ENCODE measurements at regions not wholly inside any gene's neighbourhood (a gene's known extent, or its start where the extent isn't known, plus 50 kb on each side); places are given as distances from the start of the nearest gene placed in this dataset.
"Not testable (repeated sequence)": the region's sequence is repeated elsewhere in the genome, so short reads cannot be mapped to it uniquely, and the experiment has no call there.

DNA sequence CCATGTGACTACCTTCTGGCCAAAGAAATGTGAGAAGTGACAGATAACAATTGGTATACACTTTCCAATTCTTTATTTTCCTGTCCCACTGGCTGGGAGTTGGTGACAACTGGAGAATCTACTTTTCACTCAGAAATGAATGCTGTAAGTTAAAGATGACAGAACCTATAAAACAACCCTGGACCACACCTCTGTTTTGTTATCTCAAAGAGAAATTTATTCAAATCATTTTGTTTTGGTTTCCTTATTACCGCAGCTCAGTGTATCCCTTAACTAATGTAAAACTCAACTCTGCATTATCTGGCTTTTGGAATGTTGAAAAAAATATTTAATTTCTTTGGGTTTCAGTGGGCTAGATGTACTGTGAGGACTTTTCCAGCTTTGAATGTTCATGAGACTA, 469.8 kb downstream of the PCDH7 start:
- DNase-seq (ENCODE audit: low spot score) = no peak

DNA sequence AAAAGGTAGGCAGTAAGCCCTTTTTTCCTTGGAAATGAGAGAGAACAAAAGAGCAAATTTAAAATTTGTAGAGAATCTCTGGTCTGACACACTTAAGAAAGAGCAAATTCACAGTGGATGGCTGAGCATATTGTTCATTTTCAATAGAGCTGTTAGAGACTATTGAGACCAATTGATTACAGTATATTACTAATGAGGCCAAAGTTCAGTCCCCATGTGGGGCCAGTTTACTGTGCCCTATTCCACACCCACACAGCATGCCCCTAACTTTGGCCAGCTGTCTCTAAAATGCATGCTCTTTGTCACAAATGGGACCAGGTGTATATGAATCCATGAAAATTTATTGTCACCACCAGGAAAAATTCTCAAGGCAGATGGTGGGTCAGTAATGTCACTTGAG, 470.5 kb downstream of the PCDH7 start:
- DNase-seq (ENCODE audit: low spot score) = no peak

DNA sequence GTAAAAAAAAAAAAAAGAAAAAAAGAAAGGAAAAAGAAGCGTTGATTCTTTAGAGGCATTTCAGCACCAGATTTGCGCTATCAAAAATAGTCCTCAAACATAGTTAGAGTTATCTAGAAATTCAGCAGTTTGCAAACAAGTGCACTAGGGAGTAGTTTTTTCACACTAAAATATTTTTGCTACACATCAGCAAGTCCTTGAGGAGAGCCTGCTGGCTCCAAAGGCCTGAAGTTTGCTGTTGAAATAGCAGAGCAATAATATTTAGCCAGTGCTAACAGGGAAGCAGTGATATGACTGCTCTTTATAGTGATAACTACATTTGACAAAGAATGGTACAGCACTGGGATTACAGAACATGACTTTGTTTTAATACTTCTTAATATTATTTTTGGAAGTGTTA, 472.2 kb downstream of the PCDH7 start:
- DNase-seq (ENCODE audit: low spot score) = no peak

DNA sequence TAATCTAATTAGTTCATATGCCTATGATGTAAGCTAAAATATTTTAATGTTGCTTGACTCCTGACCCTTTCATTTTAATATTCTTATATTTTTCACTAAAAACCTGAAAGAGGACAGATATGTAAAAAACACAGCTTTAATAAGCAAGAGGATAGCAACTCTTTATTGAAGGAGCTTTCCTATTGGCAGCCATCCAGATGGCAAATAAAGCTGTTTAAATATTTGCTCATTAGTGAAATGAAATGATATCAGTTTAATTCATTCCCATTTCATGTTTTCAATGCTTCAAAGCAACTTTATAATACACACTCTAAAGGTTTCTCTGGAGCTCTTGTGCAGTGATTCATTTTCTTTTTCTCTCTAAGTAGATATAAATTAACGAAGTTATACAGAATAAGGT, 473.4 kb downstream of the PCDH7 start:
- no peak for DNase-seq (ENCODE audit: low spot score)

DNA sequence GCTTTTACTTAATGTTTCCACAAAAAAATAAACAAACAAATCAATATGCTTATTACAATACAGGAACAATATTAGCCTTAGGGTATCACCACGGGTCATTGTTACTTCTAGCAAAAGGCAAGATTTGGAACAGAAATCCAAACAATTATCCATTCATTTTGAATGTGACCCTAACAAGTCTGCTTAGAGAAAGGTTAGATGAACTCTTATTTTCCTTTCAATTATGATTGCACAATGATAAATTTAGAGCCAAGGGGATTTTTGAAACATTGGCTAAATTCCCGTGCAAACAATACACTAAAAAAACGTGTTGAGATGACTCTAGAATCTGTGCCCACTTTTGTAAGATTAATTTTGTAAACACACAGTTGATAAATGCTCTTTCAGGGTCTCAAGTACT, 474.7 kb downstream of the PCDH7 start:
- DNase-seq (ENCODE audit: low spot score) = no peak

DNA sequence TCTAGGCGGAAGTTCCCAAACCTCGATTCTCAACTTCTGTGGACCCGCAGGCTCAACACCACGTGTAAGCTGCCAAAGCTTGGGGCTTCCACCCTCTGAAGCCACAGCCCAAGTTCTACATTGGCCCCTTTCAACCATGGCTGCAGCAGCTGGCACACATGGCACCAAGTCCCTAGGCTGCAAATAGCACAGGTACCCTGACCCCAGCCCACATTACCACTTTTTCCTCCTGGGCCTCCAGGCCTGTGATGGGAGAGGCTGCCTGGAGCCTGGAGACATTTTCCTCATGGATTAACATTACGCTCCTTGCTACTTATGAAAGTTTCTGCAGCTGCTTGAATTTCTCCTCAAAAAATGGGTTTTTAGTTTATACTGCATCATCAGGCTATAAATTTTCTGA, 479.5 kb downstream of the PCDH7 start:
- DNase-seq (ENCODE audit: low spot score) = no peak

DNA sequence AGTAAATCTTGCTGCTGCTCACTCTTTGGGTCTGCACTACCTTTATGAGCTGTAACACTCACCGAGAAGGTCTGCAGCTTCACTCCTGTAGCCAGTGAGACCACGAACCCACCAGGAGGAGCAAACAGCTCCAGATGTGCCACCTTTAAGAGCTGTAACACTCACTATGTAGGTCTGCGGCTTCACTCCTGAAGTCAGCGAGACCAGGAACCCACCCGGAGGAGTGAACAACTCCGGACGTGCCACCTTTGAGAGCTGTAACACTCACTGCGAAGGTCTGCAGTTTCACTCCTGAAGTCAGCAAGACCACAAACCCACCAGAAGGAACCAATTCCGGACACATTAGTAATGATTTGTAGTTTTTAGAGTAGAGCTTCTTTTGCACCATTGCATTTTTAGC, 481.9 kb downstream of the PCDH7 start:
- not testable (repeated sequence) for DNase-seq (ENCODE audit: low spot score)

DNA sequence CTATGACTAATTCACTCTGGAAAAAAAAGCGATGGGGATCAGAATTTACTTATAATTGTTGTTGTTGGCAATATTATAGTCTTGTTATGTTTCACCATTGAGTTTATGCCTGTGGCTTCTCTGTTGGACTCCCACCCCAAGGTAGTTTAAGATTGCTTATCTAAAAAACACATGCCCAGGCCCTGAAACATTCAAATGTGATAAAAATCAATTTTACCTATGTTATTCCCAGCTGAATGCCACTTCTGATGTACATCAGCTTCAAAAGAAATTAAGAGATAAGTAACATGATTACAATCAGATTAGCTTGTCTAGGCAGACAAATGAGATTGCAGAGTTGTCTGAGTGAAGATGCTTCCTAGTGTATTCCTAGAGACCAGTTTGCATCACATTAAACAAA, 484.7 kb downstream of the PCDH7 start:
- no peak for DNase-seq (ENCODE audit: low spot score)

DNA sequence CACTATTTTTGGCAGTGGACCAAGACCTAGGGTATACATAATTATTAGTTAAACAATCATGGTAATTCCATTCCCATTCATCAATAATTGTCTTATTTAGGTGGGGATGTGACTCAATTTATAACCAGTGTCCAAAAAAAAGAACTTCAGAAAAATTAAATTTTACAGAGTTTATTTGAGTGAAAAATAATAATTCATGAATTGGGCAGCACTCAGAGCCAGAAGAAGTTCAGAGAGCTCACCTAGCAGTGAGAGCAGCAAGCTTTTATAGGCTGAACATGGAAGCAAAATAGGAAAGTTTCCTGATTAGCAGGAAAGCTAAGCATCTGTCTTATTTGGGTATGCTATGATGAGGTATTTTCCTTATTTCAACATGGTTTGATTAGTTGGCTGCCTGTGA, 500.8 kb downstream of the PCDH7 start:
- DNase-seq (ENCODE audit: low spot score) = no peak

DNA sequence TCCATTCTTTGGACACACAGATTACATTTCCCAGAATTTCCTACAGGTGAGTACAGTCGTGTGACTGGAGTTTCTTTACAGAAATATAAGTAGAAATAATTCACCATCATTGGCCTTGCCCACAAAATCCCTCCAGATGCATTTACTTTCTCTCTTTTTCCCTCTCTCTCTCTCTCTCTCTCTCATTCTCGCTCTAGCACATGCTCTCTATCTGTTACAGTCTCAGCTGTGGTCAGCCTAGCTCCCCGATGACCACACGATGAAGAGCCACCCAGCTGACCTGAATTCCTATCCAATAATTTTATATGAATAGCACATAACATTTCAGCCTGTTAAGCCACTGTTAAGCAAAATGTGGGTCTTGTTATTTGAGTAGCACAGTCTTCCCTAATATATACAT, 507.9 kb downstream of the PCDH7 start:
- no peak for DNase-seq (ENCODE audit: low spot score)

DNA sequence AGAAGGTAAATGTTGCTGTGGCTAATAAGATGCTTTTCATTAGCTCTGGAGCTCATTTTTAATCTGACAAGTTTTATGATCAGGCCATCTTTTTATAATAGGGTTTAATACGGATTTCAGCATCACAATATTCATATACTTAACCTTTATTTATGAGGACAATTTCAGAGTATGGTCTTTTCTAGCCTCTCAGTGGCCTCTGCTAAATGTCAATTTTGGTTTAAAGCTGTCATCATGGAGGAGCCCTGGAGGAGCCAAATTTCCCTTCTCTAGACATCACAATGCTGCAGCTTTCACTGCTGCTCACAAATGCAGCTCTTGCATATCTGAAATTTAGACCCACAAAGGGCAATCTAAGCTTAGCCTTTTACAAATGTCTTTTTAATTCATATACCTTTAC, 510.4 kb downstream of the PCDH7 start:
- DNase-seq (ENCODE audit: low spot score) = no peak

DNA sequence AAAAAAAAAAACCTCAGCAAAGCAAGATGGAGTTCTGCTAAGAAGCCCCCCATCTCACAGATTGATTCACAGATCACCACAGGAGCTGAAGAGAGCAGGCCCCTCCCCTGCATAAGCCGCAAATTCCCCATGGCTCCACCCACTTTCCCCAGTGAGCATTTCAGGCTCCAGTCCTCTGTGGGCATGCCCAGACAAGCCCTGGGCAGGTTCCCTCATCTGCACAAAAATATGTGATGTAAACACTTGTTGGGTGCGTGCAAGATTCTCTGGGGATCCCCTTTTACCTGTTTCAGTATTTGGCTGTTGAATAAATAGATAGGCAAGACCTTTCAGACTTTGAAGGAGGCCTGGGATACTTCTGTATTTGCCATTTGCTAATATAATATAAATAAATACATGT, 514.3 kb downstream of the PCDH7 start:
- no peak for DNase-seq (ENCODE audit: low spot score)

DNA sequence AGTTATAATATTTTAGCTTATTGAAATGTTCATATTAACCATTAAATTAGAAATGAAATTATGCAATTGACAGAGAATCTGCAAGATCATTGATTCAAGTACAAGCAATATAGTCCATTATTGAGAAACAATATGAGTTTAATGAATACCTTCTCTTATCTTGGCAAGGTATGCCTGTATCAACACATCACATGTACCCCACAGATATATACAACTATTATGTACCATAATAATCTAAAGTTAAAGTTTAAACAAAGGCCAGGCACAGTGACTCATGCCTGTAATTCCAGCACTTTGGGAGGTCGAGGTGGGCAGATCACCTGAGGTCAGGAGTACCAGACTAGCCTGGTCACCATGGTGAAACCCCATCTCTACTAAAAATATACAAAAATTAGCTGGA, 514.7 kb downstream of the PCDH7 start:
- DNase-seq (ENCODE audit: low spot score) = no peak

DNA sequence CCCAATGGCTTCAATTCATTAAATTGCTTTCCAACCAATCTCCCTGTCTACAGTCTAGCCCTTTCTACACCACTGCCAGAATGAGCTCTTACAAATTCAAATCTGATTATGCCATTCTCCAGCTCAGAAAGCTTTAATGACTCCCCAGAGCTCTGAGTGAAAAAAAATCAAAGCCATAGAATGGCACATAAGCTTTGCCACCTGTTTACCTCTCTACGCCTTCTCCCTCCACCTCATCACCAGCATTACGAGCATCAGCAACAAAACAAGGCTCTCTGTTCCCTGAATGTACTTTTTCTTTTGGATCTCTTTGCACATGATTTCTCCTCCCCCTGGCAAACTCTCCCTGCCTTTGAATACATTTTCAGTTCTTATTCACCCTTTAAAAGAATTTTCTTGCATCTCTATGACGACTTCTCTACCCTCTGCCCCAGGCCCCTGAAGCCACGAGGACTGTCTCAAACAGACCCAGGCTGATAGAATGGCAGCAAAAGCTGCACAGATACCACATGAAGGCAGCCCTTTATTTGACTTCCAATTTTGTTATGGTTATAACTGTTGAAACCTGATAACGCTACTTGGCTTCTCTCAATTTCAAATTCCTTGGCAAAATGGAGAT, 516.0 kb downstream of the PCDH7 start:
- no peak for DNase-seq (ENCODE audit: low spot score)

DNA sequence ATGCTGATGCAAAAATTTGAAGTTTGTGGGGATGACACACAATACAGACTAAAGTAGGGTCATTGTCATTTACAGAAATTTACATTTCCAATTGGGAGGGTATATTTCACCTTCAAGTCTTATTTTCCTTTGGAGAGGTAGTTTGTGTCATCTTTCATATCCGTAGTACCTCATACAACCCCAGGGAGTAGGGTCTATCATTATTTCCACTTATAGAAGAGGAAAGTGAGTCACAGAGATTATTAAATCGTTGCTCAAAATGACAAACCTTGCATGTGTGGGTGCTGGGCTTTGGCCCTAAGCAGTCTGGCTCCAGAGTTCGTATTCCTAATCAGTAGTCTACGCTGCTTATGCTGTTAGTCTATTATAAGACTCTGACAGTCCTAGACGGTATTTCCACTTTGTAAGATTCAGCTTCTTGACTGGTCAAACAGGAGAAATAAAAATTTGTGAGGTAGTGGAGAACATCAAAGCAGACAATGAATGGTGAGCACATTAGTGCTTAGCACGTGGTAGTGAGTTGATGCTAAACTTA, 516.5 kb downstream of the PCDH7 start:
- DNase-seq (ENCODE audit: low spot score) = no peak

DNA sequence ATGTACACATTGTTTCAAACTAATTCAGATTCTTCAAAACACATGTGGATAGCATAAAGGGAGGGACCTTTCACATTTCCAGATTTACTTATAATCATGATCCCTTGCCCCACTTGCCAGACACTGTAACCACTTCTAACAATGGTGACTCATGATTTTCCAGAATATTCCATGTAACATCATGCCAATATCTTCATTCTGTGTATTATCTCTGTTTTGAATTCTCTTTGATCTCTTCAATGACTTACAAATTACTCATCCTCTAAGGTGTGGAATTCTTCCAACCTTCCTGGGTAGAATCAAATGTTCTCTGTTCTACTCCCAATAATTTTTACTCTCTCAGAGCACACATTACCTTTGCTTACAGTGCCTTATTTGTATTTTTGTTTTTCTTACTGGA, 517.1 kb downstream of the PCDH7 start:
- no peak for DNase-seq (ENCODE audit: low spot score)

DNA sequence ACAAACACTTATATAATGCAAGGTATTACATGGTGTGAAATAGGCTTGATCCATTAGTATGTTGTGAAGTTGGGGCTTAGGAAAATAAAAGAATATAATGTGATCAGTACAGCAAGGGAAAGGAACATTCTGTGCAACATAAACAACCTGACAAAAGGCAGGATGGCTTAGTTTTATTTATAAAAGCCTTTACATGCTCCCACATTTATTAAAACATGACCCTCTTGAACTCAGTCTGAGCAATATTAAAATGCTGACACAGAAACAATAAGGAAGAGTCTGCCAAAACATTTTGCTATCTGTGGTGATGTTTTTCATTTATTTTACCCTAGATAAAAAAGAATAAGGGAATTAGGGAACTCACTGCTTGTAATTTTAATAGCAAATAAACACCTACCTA, 519.7 kb downstream of the PCDH7 start:
- DNase-seq (ENCODE audit: low spot score) = no peak

DNA sequence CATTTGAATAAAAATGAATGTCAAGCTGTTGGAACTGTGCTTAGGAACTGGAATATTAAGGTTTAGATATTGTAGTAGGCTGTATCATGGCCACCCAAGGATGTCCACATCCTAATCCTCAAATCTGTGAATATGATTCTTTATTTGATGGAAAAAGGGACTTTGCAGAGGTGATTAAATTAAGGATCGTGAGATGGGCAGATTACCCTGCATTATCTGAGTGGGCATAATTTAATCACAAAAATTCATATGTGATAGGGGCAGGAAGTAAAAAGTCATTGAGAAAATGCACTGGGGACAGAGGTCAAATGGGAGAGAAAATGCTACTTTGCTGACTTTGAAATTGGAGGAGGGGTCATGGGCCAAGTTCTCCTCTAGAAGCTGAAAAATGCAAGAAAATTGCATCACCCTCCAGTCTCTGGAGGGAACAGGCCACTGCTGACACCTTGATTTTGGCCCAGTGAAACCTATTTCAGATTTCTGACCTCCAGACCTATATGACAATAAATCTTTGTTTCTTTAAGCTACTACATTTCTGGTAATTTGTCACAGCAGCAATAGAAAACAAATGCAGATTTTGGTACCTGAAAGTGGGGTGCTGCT, 521.4 kb downstream of the PCDH7 start:
- DNase-seq (ENCODE audit: low spot score) = no peak

DNA sequence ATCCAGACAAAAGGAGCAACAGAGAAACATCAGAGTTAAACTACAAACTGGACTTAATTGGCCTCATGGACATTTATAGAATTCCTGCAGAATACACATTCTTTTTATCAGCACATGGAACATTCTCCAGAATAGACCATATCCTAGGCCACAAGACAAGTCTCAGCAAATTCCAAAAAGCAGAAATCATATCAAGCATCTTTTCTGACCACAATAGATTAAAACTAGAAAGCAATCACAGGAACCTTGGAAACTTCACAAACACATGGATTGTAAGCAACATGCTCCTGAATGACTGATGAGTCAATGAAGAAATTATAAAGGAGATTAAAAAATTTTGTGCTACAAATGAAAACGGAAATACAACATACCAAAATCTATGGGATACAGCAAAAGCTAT, 526.7 kb downstream of the PCDH7 start:
- DNase-seq (ENCODE audit: low spot score) = no peak

DNA sequence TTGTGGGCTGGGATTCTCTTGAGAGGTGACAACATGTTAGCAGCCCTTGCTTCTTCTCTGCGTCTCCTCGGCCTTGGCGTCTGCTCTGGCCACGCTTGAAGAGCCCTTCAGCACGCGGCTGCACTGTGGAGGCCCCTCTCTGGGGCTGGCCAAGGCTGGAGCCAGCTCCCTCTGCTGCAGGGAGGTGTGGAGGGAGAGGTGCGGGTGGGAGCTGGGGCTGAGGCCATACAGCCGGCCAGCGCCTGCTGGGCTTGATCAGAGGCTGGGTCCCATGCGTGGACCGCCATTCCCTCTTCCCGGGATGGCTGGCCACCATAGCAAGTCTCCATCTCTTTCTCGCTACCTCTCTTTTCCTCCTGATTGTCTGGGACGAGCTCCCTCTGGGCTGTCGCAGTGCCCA, 539.0 kb downstream of the PCDH7 start:
- DNase-seq (ENCODE audit: low spot score) = no peak

DNA sequence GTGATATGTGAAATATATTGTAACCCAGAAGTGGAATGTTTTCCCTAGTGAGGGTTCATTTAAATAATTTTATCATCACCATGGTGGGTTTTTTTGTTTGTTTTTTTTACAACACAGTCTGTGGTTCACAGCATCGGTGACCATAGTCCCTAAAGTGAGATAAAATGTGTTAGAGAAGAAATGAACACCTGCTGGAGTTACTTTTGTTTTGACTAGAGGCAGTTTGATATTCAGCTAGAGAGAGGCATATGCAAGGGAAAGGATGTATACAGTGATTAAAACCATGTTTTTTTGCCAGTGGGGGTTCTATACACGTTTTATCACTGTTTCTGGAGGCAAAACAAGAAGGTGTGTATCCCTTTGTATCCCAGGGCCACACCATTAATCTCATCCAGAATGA, 541.5 kb downstream of the PCDH7 start:
- DNase-seq (ENCODE audit: low spot score) = no peak

DNA sequence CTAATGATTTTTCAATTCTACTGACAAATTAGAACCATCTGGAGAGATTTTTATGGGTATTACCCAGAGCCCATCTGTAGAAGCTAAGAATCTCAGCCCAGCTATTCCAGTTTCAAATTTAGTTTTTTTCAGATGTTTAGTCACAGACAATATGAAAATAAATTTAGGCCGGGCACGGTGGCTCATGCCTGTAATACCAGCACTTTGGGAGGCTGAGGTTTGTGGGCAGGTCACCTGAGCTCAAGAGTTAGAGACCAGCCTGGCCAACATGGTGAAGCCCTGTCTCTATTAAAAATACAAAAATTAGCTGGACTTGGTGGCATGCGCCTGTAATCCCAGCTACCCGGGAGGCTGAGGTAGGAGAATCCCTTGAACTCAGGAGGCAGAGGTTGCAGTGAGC, 545.9 kb downstream of the PCDH7 start:
- not testable (repeated sequence) for DNase-seq (ENCODE audit: low spot score)

DNA sequence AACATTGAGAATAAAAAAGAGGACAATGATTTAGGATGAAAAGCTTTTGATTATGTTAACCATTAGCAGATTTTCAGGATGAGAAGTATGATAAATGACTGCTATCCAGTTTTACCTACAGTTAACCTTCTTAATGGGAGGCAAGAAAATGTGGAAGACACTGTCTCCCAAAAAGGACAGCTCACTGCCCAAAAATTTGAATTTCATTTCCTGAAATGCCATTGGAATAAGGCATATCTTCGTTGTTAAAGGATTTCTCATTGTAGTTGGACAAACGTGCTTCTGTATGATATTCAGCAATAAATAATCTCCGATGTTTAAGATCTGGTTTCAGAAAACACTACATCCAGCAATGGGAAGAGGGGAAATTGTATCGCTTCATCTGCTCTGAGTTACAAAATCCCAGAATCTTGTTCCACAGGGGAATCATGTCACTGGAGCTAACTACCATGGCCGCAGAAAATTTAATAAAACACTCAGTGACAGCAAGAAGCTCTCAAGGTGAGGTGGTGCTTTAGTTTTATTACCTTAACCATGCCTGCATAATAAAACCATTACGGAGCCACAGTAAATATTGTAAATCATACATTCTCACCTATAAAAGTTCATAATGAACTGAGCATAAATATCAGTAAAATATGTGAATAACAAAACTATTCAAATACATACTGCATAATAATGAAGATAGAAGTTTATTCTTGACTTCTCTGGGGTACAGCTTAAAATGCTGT, 552.3 kb downstream of the PCDH7 start:
- DNase-seq (ENCODE audit: low spot score) = no peak

All from mucosa of gallbladder (tissue), 1 donor.